Prostate gland (tissue), 2 donors: ENCODE measurements at regions not wholly inside any gene's neighbourhood (a gene's known extent, or its start where the extent isn't known, plus 50 kb on each side); places are given as distances from the start of the nearest gene placed in this dataset.

Experiments used
- DNase-seq: peaks from one replicate; pipeline ENCODE4 v3.0.0-alpha.2; 2019; ENCODE audit warnings: low spot score
- H3K27ac ChIP-seq, 2 donors: fragments of 200-600 bp; sonication (generic); 2 replicates each; pipeline ENCODE4 v1.5.1; 2017 to 2019
- H3K27me3 ChIP-seq: fragments of 200-600 bp; sonication (generic); replicated peaks from 2 replicates; pipeline ENCODE4 v1.5.1; 2019; ENCODE audit not compliant: insufficient read depth
- H3K36me3 ChIP-seq, 2 donors: fragments of 200-600 bp; sonication (generic); 1 replicate in 1 of 2; 2 replicates in 1 of 2; pipeline versions ENCODE4 v1.5.1 to v1.8.1; 2017 to 2019
- H3K4me1 ChIP-seq: fragments of 200-600 bp; sonication (generic); replicated peaks from 2 replicates; pipeline ENCODE4 v1.5.1; 2019
- H3K4me3 ChIP-seq, 2 donors: fragments of 200-600 bp; sonication (generic); 2 replicates each; pipeline ENCODE4 v1.5.1; 2017 to 2019
- H3K9me3 ChIP-seq: fragments of 200-600 bp; sonication (generic); 2 replicates; pipeline ENCODE4 v1.5.1; 2017
- CTCF ChIP-seq, 4 experiments: fragments of 200-600 bp in 2 of 4; fragments of 450-650 bp in 2 of 4; sonication (generic) in 2 of 4; IDR thresholded peaks; 1 replicate in 3 of 4; 2 replicates in 1 of 4; pipeline ENCODE4 v1.5.1; 2016 to 2019; ENCODE audit warnings: antibody characterized with exemption in 4 of 4, mild to moderate bottlenecking in 2 of 4, moderate library complexity in 2 of 4
- POLR2A ChIP-seq: fragments of 450-650 bp; IDR thresholded peaks from one replicate; pipeline ENCODE4 v1.6.1; 2016; ENCODE audit warnings: antibody characterized with exemption, mild to moderate bottlenecking
- POLR2AphosphoS5 ChIP-seq: sonication (generic); formaldehyde crosslinking; IDR thresholded peaks from one replicate; pipeline ENCODE4 v1.6.1; 2017; ENCODE audit warnings: antibody characterized with exemption
- WGBS: methylation state at CpG from one replicate; pipeline ENCODE4 v1.1.5; 2018; 5-methylcytosine and 5-hydroxymethylcytosine counted together
- intact Hi-C: fragments of 100-400 bp; cut with DNase I; formaldehyde crosslinking; loops from one replicate; pipeline ENCODE4 v1.14.2; 2022

GRCh38 chr14:80271389-80271788 lies 60.1 kb upstream of the DIO2 start:
- Histone ChIP-seq H3K9me3 (no peaks in the 10 kb centered on the region), H3K4me1 (no peaks in the 10 kb centered on the region), H3K36me3 (no peaks in the 10 kb centered on the region), H3K4me3 (no peak overlapping the region), H3K27ac (no peak overlapping the region), H3K27me3 (no peaks in the 10 kb centered on the region)
- intact Hi-C loops: no loop called here
- TF ChIP-seq POLR2AphosphoS5 (no peak), CTCF (IDR thresholded peaks at IDR 0.05) (no peak), POLR2A (no peak)
- DNase-seq: no peak
- WGBS: 87% methylated on average over 1 of the region's 1 CpG

- no peak for DNase-seq
- no peaks in the 10 kb centered on the region for H3K9me3 ChIP-seq
- H3K4me1 ChIP-seq: no peaks in the 10 kb centered on the region
- no peak overlapping the region for H3K4me3 ChIP-seq
- no peak overlapping the region for H3K27ac ChIP-seq
- intact Hi-C loops: no loop called here
- H3K27me3 ChIP-seq: no peaks in the 10 kb centered on the region
- TF ChIP-seq POLR2AphosphoS5 (no peak), CTCF (IDR thresholded peaks at IDR 0.05) (no peak), POLR2A (no peak)
- WGBS: 83% methylated on average over 4 of the region's 4 CpGs
- H3K36me3 ChIP-seq: no peaks in the 10 kb centered on the region
Measured at GRCh38 chr14:80269353-80269925, 58.1 kb upstream of the DIO2 start.

- WGBS: 68% methylated on average over 3 of the region's 3 CpGs
- TF ChIP-seq CTCF (IDR thresholded peaks at IDR 0.05) (no peak), POLR2A (no peak), POLR2AphosphoS5 (no peak)
Measured at GRCh38 chr14:80266930-80267329, 55.6 kb upstream of the DIO2 start.

GRCh38 chr14:80264702-80265101 lies 53.4 kb upstream of the DIO2 start:
- TF ChIP-seq POLR2A (no peak), POLR2AphosphoS5 (peak; percentile 16)
- no peaks in the 10 kb centered on the region for H3K9me3 ChIP-seq
- H3K4me3 ChIP-seq: no peak overlapping the region
- WGBS: 62% methylated on average over 3 of the region's 3 CpGs
- no peaks in the 10 kb centered on the region for H3K27me3 ChIP-seq
- intact Hi-C loops: no loop called here
- no peaks in the 10 kb centered on the region for H3K36me3 ChIP-seq
- no peak overlapping the region for H3K27ac ChIP-seq
- DNase-seq: no peak
- H3K4me1 ChIP-seq: no peaks in the 10 kb centered on the region

More at GRCh38 chr14:80266930-80267329, 55.6 kb upstream of the DIO2 start:
- H3K27me3 ChIP-seq: no peaks in the 10 kb centered on the region
- H3K27ac ChIP-seq: no peak overlapping the region
- intact Hi-C loops: no loop called here
- H3K36me3 ChIP-seq: no peaks in the 10 kb centered on the region
- DNase-seq: no peak
- H3K4me3 ChIP-seq: no peak overlapping the region
- H3K4me1 ChIP-seq: no peaks in the 10 kb centered on the region
- H3K9me3 ChIP-seq: no peaks in the 10 kb centered on the region
